Nephron progenitor cell (in vitro differentiated cells): ENCODE measurements at regions not wholly inside any gene's neighbourhood (a gene's known extent, or its start where the extent isn't known, plus 50 kb on each side); places are given as distances from the start of the nearest gene placed in this dataset.
A peak's percentile ranks its signal among the peaks of the same experiment; 100 is the strongest.

Experiments
- DNase-seq: peaks from one replicate; pipeline ENCODE4 v3.0.0; 2021
- H3K27ac Mint-ChIP-seq: 2 replicates; pipeline ENCODE4 v1.8.0; 2021; ENCODE audit warnings: mild to moderate bottlenecking, moderate library complexity, mixed read lengths
- H3K27me3 Mint-ChIP-seq: 2 replicates; pipeline ENCODE4 v1.8.0; 2021; ENCODE audit warnings: mild to moderate bottlenecking, low read depth, mixed read lengths; ENCODE audit not compliant: poor library complexity
- H3K36me3 Mint-ChIP-seq: 2 replicates; pipeline ENCODE4 v1.8.0; 2021; ENCODE audit warnings: low read depth, mixed read lengths
- H3K4me1 Mint-ChIP-seq: 2 replicates; pipeline ENCODE4 v1.8.0; 2021; ENCODE audit warnings: mixed read lengths
- H3K4me3 Mint-ChIP-seq: 2 replicates; pipeline ENCODE4 v1.8.0; 2021; ENCODE audit warnings: mild to moderate bottlenecking, moderate library complexity, mixed read lengths
- H3K9me3 Mint-ChIP-seq: 2 replicates; pipeline ENCODE4 v1.8.0; 2021; ENCODE audit warnings: mild to moderate bottlenecking, moderate library complexity, mixed read lengths
- TF ChIP-seq, protein P1 (sequence below): fragments of 200-600 bp; sonication (generic); IDR thresholded peaks from 2 replicates; pipeline ENCODE4 v1.5.0; 2021; ENCODE audit warnings: antibody characterized with exemption

- Mint-ChIP-seq H3K27ac (no peak overlapping the region), H3K9me3 (no peaks in the 10 kb centered on the region), H3K4me3 (no peak overlapping the region), H3K27me3 (peaks cover 18% of the 10 kb centered on the region), H3K4me1 (no peaks in the 10 kb centered on the region), H3K36me3 (no peaks in the 10 kb centered on the region)
- TF ChIP-seq, protein P1, sequence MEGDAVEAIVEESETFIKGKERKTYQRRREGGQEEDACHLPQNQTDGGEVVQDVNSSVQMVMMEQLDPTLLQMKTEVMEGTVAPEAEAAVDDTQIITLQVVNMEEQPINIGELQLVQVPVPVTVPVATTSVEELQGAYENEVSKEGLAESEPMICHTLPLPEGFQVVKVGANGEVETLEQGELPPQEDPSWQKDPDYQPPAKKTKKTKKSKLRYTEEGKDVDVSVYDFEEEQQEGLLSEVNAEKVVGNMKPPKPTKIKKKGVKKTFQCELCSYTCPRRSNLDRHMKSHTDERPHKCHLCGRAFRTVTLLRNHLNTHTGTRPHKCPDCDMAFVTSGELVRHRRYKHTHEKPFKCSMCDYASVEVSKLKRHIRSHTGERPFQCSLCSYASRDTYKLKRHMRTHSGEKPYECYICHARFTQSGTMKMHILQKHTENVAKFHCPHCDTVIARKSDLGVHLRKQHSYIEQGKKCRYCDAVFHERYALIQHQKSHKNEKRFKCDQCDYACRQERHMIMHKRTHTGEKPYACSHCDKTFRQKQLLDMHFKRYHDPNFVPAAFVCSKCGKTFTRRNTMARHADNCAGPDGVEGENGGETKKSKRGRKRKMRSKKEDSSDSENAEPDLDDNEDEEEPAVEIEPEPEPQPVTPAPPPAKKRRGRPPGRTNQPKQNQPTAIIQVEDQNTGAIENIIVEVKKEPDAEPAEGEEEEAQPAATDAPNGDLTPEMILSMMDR = no peak
- no peak for DNase-seq
These were observed 473.4 kb downstream of the AACS start for GRCh38 chr12:125538401-125539199.

DNA sequence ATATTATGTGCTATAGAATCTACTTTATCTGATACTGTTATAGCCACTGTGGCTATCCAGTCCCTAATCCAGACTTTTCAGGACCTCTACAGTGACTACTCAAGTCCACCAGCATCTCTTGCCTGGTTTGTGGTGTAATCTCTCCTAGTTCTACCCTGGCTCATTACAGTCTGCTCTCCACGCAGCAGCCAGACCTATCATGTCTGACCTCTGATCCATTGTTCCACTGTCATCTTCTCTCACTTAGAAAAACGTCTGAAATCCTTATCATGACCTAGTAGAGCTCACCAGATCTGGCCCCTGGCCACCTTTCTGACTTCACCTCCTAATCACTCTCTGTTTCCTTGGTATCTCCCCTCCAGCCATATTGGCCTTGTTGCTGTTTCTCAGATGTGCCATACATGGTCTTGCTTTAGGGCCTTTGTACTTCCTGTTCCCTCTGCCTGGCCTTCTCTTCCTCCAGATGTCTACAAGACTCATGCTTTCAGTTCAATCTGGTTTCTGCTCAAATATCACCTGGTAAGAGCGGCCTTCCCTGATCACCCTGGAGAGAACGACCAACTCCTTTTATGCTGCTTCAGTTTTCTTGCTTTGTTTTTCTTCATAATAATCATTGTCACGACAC lies 475.5 kb downstream of the AACS start:
- no peaks in the 10 kb centered on the region for H3K9me3 Mint-ChIP-seq
- peaks cover 12% of the 10 kb centered on the region for H3K27me3 Mint-ChIP-seq
- no peaks in the 10 kb centered on the region for H3K36me3 Mint-ChIP-seq
- no peaks in the 10 kb centered on the region for H3K4me1 Mint-ChIP-seq
- TF ChIP-seq, protein P1 = no peak
- peak overlapping the region; percentile 8 for H3K27ac Mint-ChIP-seq
- H3K4me3 Mint-ChIP-seq = no peak overlapping the region
- DNase-seq = no peak

- no peak for DNase-seq
- peaks cover 6% of the 10 kb centered on the region for H3K9me3 Mint-ChIP-seq
- no peak overlapping the region for H3K27ac Mint-ChIP-seq
- peaks cover 6% of the 10 kb centered on the region for H3K4me1 Mint-ChIP-seq
- H3K27me3 Mint-ChIP-seq = peaks cover 3% of the 10 kb centered on the region
- H3K36me3 Mint-ChIP-seq = no peaks in the 10 kb centered on the region
- H3K4me3 Mint-ChIP-seq = no peak overlapping the region
- TF ChIP-seq, protein P1 = no peak
These were observed 479.7 kb downstream of the AACS start for GRCh38 chr12:125544960-125545359.

DNA sequence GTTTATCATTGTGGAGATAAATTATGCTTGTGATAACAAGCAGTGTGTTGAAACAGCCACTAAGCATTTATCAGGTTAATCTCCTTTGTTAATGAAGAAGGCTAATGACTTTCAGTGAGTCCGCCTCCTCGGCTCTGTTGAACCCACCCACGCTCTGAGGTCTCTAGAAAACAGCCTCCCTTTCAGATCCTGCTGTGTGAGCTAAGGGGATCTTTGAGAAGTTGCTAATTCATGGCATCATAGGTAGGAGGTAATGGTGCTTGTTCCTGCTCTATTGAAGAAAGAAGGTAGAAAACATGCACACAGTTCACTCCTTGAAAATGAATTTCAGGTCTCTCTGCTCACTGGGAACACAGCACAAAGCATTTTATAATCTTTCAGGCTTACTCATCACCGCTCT lies 483.9 kb downstream of the AACS start:
- no peak overlapping the region for H3K4me3 Mint-ChIP-seq
- TF ChIP-seq, protein P1 = no peak
- no peaks in the 10 kb centered on the region for H3K27me3 Mint-ChIP-seq
- no peaks in the 10 kb centered on the region for H3K36me3 Mint-ChIP-seq
- no peak for DNase-seq
- no peak overlapping the region for H3K27ac Mint-ChIP-seq
- peaks cover 8% of the 10 kb centered on the region for H3K9me3 Mint-ChIP-seq
- H3K4me1 Mint-ChIP-seq = peaks cover 6% of the 10 kb centered on the region

DNA sequence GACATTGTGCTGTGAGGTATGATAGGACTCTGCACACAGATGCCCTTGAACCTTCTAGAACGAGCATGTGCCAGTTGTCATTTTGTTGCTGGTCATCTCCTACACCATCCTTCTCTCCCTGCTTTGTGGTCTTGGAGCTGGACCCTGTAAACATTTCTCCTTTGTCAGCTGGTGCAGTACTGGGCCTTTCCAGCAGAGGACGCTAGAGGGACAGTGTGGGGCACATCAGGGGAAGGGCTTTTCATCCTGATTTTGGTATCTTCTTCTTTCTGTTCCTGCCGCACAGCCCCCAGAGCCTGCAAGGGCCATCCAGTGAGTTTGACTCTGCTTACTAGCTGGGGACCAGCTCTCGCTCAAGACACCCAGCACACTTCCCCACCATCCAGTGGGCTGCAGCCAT lies 484.6 kb downstream of the AACS start:
- Mint-ChIP-seq H3K36me3 (no peaks in the 10 kb centered on the region), H3K27ac (no peak overlapping the region), H3K4me1 (peaks cover 6% of the 10 kb centered on the region), H3K9me3 (peaks cover 8% of the 10 kb centered on the region), H3K27me3 (no peaks in the 10 kb centered on the region), H3K4me3 (no peak overlapping the region)
- DNase-seq = peak; percentile 12
- TF ChIP-seq, protein P1 = peak; percentile 33
